ENCODE measurements at regions not wholly inside any gene's neighbourhood (a gene's known extent, or its start where the extent isn't known, plus 50 kb on each side); places are given as distances from the start of the nearest gene placed in this dataset.
A peak's percentile ranks its signal among the peaks of the same experiment; 100 is the strongest.

DNA sequence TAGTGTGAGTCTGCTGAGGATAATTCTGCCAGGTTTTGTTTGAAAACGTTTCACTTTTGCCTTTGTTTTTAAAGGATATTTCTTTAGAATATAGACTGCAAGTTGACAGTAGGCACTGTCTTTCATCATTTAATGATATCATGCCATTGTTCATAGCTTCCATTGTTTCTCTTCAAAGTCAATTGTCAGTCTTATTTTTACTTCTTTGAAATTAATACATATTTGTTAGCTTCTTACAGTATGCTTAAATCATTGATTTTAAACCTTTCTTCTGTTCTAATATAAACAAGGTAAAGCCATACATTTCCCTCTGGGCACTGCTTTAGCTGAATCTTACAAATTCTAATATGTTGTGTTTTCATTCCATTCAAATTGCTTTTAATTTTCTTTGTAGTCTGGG, 62.3 kb upstream of the PARVA start:
- Mint-ChIP-seq H3K27ac (no peak overlapping the region), H3K4me1 (no peaks in the 10 kb centered on the region), H3K36me3 (no peaks in the 10 kb centered on the region), H3K9me3 (peaks cover 2 to 10% (median 5%) of the 10 kb centered on the region in 3 donors), H3K27me3 (no peaks in the 10 kb centered on the region), H3K4me3 (no peak overlapping the region)

DNA sequence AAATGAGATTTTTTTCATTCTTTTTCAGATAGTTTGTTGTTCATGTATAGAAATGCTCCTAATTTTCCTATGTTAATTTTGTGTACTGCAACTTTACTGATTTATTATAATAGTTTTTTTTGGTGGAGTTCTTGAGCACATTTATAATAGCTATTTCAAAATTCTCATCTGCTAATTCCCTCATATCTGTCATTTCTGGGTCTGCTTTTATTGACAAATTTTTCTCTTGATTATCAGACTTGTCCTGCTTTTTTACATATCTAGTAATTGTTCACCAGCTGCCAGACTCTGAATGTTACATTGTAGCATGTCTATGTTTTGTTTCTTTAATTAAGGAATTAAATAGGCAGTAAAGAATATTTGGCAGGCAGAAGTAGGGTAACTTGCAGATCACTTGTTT, 60.9 kb upstream of the PARVA start:
- H3K27me3 Mint-ChIP-seq, result peaks cover 3% of the 10 kb centered on the region
- H3K27ac Mint-ChIP-seq, result no peak overlapping the region
- H3K9me3 Mint-ChIP-seq, result peaks cover 2 to 10% (median 5%) of the 10 kb centered on the region in 3 donors
- H3K4me3 Mint-ChIP-seq, result no peak overlapping the region
- no peaks in the 10 kb centered on the region for H3K4me1 Mint-ChIP-seq
- H3K36me3 Mint-ChIP-seq, result no peaks in the 10 kb centered on the region

DNA sequence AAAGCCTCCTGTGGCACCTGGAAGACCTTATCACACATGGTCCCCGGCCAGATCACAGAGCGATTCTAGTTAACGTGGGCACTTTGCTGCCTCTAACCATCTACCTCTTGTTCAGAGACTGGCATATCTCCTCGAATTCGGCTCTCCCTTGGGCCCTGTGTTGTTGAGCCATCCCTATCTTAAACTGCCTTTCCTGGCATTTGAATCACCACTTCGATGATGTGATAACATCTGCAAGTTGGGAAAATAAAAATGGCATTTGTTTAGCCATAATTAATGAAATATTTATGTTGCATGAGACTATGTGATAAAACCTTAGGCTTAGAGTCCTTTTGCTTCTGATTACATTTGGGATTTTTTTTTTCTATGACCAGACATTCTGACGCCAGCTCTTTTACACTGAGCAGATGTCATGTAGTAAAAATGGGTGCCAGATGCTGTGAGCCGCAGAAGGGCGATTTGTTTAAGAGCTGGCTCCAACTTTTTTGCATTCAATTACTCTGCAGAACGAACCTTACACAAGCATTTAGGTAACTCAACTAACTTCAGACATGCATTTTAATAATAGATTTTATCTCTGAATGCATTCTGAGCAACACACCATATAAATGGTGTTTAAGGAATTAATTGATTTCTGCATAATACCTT, 58.5 kb upstream of the PARVA start:
- Mint-ChIP-seq H3K27me3 (peaks cover 3% of the 10 kb centered on the region), H3K27ac (no peak overlapping the region), H3K9me3 (peaks cover 2 to 10% (median 5%) of the 10 kb centered on the region in 3 donors), H3K4me3 (no peak overlapping the region), H3K4me1 (no peaks in the 10 kb centered on the region), H3K36me3 (no peaks in the 10 kb centered on the region)

DNA sequence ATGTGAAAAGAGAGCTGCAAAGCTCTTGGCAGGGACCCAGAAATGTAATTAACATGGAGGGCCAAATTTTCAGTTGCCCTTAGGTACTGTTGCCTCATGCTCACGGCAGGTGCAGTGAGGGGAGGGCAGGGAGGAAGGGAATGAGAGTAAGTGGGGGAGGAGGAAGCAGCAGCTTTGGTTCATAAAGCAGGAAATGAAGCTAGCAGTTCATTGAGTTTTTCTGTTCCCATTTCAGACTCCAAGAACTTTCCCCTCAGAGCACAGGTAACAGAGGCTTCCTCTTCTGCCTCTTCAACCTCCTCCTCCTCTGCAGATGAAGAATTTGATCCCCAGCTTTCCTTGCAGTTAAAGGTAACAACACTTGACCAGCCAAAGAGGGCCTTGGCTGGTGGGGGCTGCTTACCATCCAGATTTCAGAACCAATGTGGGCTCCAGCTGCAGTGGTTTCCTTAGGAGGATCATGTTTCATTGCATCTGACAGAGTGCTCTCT, 57.9 kb upstream of the PARVA start:
- H3K27ac Mint-ChIP-seq, result no peak overlapping the region
- no peak overlapping the region for H3K4me3 Mint-ChIP-seq
- H3K36me3 Mint-ChIP-seq, result no peaks in the 10 kb centered on the region
- H3K4me1 Mint-ChIP-seq, result no peaks in the 10 kb centered on the region
- H3K9me3 Mint-ChIP-seq, result peaks cover 2 to 10% (median 5%) of the 10 kb centered on the region in 3 donors
- H3K27me3 Mint-ChIP-seq, result peaks cover 3% of the 10 kb centered on the region

DNA sequence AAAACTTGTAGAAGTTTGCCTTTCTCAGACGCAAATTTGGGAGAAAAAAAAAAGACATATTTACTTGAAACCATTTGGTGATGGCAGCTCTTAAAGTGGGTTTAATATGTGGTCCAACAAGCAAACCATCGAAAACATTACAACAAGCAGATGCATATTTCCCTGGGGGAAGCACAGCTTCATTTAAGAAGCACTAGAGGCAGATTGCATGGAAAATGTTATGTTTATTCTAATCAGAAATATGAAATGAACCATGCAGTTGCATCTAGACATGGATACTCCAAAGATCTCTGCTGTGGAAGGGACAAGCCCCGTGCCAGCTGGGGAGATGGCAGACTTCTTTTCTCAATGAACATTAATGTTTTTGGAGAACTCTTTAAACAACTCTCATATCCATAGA, 57.4 kb upstream of the PARVA start:
- no peaks in the 10 kb centered on the region for H3K4me1 Mint-ChIP-seq
- peaks cover 3% of the 10 kb centered on the region for H3K27me3 Mint-ChIP-seq
- H3K27ac Mint-ChIP-seq, result peak overlapping the region in 1 of 3 donors; percentile 58
- H3K9me3 Mint-ChIP-seq, result peaks cover 2 to 10% (median 2%) of the 10 kb centered on the region in 3 donors
- H3K4me3 Mint-ChIP-seq, result no peak overlapping the region
- no peaks in the 10 kb centered on the region for H3K36me3 Mint-ChIP-seq

DNA sequence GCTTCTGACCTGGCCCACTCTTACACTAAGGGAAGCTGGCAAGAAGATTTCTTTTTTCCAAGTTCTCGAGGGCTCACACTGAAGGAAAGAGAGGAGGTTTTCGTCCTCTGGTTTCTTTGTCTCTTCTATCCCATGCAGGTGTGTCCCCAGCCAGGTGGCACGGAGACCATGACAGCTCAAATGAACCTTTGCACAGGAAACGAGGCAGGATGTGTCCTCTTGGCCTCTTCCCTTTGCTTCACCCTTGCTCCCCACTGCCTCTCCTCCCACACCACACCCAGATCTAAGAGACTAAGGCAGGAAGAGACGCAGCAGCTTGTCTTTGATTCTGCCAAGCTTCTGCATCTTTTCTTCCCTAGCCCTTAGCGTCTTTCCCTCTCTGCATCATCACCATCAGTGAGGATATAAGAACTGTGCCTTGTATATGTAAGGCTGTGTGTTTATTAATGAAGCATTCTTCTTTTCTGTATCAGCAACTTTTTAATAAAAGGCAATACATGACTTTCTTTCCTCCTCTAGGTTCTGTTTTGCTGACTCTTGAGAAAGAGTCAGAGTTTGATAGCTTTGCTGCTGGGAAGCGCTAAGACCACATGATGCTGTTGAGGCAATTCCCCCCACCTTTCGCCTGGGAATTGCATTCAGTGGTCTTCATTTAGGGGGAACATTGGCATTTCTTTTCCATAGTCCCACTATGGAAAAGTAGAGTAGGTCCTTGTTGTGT, 56.0 kb upstream of the PARVA start:
- H3K4me1 Mint-ChIP-seq, result no peaks in the 10 kb centered on the region
- H3K9me3 Mint-ChIP-seq, result peaks cover 0 to 10% (median 0%) of the 10 kb centered on the region in 3 donors
- H3K27ac Mint-ChIP-seq, result no peak overlapping the region
- H3K36me3 Mint-ChIP-seq, result no peaks in the 10 kb centered on the region
- no peak overlapping the region for H3K4me3 Mint-ChIP-seq
- peaks cover 3% of the 10 kb centered on the region for H3K27me3 Mint-ChIP-seq

DNA sequence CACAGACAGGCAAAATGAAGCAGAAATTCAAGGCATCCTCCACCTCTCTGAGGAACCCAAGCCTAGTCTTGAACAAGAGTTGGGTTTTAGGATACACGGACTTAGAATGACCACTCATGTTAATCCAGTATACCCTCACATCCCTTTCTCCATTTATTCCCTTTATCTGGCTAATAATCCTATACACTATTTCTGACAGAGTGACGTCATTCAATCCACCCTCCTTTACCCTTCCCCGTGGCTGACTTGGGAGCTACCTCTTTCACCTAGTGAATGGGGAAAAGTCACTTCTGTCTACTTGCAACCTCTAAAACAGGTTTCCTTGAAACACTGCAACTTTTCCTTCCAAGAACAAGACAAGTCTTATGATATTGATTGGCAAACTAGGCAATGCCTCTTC, 52.8 kb upstream of the PARVA start:
- no peaks in the 10 kb centered on the region for H3K36me3 Mint-ChIP-seq
- no peak overlapping the region for H3K27ac Mint-ChIP-seq
- H3K9me3 Mint-ChIP-seq, result no peaks in the 10 kb centered on the region
- peaks cover 4% of the 10 kb centered on the region for H3K27me3 Mint-ChIP-seq
- no peaks in the 10 kb centered on the region for H3K4me1 Mint-ChIP-seq
- no peak overlapping the region for H3K4me3 Mint-ChIP-seq
